ENCODE measurements at regions not wholly inside any gene's neighbourhood (a gene's known extent, or its start where the extent isn't known, plus 50 kb on each side); places are given as distances from the start of the nearest gene placed in this dataset.

DNA sequence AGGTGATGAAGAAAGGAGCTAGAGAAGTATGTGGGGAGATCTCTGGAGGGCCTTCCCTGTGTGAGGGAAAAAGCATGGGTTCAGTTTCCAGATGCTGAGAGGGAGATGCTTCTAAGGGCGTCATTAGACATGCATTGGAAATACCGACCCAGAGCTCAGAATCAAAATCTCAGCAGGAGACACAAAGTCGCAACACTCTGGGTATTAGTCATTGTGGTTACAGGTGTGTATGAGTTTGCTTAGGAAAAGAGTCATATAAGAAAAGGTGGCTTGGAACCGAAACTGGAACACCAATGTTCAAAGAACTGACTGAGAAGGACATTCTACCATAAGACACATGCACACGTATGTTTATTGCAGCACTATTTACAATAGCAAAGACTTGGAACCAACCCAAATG lies 477.1 kb downstream of the FBXO15 start:
- DNase-seq: no peak

DNA sequence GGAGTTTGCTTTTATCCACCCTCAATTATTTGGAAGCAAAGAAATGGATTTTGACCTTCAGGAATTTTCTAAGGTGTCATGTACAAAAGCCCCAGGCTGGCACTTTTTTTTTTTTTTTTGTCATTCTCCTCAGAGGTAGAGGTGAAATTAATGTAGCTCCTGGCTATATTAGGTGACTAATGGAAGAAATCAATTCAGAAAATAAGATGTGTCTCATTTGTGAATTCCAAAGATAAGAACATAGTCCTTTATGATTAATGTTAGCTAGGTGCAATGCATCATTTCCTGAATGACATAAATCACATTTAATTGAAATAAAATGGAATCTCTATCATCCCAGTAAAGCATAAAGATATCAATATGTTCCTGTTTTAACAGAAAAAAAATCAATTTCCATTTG lies 477.6 kb downstream of the FBXO15 start:
- no peak for DNase-seq

DNA sequence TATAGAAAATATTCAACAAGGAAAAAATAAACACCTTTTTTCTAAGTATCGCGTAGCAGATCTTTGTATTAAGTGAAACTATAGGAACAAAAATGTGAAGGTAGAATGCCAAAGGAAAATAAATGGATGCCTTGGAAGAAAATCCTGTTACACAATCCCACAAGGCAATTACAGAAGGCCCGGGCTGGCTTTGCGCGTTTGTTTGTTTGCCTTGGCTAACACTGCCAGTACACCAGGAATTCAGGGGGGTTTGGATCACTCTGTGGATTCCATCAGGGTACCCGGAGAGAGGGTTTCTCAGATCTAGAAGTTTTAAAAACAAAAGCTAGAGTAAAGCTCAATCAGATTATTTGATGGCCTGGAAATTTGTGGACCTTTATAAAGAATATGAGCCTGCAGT lies 478.3 kb downstream of the FBXO15 start:
- no peak for DNase-seq

DNA sequence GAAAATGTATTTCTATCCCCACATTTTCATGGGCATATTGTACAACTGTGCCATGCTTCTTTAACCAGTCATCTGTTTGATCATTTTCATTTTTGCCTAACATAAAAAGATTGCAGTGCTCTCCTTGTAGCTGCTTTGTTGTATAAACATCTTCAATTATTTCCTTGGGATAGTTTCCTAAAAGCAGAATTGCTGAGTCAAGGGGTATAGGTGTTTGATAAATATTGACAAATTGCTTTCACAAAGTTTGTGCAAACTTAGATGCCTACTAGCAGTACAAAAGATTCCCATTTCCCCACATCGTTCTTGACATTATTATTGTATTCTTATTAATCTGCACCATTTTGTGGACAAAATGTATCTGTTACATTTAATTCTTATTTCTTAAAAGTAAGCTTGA lies 479.6 kb downstream of the FBXO15 start:
- no peak for DNase-seq

DNA sequence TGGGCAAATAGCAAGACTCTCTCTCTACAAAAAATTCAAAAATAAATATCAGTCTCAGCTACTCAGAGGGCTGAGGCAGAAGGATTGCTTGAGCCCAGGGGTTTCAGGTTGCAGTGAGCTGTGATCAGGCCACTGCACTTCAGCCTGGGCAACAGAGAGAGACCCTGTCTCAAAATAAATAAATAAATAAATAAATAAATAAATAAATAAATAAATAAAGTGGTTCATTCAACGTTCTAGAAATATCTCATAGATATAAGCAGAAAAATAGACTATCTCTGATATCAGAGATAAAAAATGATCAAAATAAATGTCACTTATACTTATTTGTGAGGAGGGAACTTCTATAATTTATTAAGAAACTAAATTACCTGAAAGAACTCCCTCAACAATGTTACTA lies 480.9 kb downstream of the FBXO15 start:
- DNase-seq: no peak

DNA sequence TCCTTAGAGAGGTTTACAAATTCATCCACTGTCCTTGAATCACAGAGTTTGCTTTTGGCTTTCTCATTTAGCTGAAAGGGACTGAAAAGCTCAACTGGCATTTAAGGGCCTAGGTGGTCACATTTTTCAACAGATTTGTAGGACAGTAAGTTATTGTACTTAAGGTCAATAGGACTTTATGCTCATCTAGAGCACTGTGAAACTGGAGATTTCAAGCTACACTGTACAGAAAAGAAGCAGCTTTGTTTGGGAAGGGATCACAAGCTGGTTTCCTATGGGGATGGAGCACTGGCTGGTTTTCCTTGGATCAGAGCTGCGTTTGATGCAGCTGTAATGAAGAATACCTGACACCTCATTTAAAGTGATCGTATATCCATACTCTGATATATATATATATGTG lies 482.7 kb downstream of the FBXO15 start:
- no peak for DNase-seq

DNA sequence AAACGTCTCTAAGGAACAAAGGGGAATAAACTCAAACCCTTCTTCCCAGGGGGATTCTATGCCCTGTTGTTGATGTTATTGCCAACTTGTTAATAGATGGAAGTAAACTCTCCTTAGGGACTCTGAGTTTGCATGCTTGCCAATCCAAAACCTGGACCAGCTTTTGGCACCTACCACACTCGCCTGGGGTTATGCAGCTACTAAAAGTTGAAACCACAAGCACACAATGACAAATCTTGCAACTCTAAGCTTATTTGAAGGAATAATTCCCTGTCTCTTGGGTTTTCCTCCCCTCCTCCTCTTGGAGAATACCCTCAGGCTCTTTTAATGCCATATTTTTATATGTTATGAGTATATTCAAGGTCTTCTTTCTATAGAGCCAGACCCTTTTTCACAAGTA lies 484.1 kb downstream of the FBXO15 start:
- no peak for DNase-seq

DNA sequence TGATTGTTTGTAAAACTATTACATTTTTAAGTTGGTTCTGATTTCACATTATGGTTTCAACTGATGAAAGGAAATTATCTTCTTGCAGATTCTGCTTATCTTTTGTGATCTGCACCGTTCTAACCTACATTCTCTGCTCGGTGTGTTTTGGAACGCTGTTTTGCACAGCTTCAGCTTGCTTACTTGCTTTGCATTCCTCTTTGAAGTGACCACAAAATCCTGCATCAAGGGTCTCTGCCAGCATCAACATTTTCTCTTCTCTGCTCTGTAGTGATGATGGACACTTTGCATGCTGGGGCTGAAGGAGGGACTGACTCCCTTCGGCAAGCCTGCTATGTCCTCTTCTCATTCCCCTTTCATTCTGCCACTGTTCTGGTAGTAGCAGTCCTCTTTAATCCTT lies 485.2 kb downstream of the FBXO15 start:
- no peak for DNase-seq

DNA sequence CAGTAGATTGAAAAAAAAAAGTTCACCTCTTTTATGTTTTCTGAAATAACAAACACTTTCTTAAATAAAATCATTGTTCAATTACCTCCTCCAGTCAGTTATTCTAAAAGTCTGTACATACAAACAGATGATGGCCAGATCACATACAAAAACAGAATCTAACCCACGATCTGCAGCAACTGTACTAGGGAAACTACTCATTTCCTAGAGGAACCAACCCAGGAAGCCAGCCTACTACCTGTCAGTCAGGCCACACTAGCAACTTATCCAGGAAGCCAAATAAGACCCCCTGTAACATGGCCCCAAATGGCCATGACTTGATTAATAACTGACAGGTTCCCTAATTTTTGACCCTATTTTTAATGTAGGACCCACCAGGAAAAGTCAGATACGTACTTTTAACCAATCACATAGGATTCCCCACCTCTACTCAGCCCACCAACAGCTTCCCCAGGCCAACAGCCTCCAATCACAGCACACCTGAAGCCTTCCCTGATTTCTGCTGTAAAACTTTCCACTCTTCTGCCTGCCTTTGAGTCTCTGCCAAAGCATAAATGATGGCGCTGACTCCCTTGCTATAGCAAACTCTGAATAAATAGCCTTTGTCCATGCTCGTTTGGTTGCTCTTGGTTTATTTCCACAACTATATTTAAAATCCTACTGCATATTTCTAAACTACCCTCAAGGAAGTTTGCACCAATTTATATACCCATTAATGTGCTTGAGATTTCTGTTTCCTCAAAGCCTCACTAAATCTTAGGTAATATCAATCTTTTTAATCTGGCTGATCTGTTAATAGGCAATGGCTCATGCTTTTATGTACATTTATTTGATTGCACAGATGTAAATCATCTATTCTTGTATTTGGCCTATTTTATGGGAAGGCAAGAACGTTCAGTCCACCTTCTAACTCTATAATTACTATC lies 486.4 kb downstream of the FBXO15 start:
- no peak for DNase-seq

DNA sequence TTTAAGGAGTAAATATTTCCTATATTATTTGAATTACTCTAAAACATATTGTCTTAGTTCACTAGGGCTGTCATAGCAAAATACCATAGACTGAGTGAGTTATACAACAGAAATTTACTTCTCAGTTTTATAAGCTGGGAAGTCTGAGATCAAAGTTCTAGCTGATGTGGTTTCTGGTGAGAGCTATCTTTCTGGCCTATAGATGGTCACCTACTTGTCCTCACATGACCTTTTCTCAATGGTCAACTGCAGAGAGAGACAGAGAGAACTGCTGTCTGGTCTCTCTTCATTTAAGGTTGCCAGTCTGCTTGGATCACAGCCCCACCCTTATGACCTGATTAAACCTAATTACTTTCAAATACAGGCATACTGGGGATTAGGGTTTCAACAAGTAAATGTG lies 490.9 kb downstream of the FBXO15 start:
- no peak for DNase-seq

DNA sequence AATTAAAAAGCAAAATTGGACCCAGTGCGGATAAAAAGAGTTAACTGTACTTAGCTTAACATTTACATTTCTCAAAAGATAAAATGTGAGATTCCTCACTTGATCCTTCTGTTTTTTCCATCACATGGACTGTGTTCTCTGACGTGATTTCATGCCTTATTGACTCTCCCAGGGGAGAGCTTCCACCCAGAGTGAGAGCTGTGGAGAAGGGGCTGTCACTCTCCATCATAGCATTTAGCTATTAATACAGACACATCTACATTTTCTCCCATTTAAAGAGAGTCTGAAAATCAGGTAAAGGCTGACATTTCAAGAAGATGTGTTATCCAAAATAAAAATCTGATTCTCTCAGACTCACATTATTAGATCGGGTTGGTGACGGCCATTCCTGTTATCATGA lies 493.8 kb downstream of the FBXO15 start:
- no peak for DNase-seq

DNA sequence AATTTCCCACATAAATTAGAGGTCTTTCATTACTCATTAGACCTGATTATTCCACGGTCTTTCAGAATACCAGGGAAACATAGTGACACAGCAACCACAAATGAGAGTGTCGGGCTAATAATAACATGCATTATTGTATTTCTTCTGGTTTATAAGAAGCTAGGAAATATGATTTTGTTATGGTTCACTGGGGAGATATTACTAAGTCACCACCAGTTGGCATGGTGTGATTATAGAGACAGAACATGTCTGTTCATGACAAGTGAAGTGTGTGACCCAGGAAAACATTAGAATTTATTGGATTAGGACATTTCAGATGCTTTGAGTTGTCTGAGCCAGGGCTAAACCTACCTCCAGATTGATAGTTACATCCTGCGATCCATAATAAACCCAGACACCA lies 494.4 kb downstream of the FBXO15 start:
- no peak for DNase-seq

DNA sequence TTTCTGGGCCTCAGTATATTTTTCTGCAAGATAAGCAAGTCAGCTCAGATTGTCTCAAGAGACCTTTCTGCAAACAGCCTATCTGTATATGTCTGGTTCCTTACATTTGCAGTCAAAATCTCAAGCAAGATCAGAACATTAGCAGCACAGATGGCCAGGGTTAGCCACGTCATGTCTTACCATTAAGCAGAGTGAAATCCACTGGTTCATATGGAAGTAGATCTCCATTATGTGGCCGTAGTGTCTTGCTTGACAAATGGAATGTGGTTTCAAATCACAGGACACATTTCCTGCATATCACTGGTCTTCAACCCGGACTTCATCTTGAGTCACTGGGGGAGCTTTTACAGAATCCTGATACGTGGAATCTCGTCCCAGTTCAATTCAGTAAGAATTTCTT lies 500.2 kb downstream of the FBXO15 start:
- DNase-seq: no peak

DNA sequence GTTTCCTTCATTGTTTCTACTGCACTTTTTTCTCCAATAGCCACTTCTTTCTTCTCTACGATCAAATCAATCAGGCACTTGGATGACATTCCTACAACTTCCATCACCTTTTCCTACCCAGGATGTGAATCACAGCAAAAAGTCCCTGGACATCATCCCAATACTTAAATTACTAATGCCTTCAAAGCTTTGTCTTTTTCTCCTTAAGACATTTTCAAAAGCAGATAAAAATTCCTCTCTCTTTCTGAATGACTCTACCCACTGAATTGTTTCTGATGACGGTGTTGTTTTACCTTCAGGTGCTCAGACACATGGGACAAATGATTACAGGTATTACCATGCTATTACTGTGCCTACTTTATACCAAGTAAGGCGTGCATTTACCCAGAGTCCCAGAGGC lies 500.9 kb downstream of the FBXO15 start:
- DNase-seq: no peak

DNA sequence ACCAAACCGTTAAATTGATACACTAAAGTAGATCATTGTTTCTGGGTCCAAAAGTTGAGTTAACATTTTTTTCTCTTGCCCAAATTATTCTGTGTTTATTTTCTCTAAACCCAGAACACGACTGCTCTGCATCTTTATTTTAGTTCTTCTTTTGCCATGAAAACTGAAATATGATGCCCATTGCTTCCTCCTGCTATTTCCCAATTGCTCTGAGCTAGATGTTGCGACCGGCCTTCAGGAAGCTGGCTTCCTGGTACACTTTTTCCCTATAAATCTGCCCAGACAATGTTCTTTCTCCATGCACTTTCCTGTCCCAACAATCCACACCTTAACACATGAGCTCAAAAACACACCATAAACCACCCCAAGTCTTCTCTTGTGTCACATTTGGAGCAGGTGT lies 501.4 kb downstream of the FBXO15 start:
- no peak for DNase-seq

DNA sequence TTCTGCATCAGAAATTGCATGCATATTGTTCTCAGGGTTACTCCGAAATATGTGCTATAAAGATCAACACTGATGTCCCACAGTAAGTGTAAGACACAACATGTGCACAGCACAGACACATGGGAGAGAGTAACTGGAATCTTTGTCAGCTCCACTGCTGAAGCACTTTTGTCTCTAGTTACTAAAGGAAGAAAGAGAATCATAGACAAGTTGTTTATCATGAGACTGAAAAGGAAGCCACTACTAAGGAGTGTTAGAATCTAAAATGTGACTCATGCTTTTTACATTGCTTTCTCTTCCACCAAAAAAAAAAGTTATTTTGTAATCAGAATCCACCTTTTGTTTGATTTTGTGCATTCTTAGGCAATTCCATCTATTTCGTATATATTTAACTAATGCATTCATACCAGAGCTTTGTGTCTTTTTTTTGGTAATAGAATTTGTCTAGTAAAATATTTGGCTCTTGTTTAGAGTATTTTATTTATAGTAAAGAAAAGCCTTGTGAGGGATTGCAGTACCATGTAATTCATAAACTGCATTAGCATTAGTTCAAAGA lies 502.4 kb downstream of the FBXO15 start:
- no peak for DNase-seq

DNA sequence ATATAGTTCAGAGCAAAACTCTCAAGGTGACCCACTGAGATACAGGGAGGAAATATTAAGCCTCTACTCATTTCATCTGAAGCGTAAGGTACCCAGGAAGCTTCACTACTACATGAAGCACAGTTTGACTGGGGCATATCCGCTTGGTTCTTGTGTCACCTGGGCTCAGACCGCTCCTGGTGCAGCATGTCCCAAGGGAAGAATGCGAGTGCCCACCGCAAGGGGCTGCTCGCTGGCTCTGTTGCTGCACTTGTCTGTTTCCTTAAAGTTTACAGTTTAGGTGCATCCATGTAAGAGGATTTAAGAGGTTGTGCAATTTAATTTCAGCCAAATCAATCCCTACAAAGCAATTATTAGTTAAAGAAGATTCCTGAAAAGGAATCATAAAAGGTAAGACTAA lies 507.8 kb downstream of the FBXO15 start:
- no peak for DNase-seq

DNA sequence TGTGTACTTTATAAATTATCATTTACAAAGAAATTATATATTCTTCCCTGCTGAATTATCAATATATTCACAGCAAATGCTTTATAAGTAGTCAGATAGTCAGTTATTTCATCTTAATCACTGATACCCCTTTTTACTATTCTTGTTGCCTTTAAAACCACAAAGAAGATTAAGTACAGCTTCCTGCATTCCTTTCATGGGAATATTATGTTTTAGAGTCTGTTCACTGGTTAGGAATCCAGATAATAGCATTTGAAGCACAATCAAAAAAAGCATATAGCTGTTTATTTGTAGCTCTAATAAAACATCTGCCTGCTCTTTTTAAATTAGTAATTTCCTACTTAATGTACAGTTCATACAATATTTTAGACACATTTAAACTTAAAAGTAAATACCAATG lies 508.9 kb downstream of the FBXO15 start:
- DNase-seq: no peak

DNA sequence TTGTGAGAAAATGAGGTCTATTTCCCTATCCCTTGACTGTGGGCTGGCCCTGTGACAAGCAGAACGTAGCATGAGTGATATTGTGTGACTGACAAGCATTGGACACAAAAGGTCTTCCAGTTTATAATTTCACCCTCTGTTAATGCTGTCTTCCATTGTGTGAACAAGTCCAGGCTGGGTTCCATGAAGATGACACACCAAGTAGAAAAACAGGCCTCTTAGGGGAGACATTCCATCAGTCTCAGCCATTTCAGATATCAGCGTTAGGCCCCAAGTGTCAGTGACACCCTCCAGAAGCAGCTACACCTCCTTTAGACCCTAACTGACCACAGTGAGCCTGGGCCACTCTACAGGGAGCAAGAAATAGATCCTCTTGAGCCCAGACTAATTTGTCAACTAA lies 511.3 kb downstream of the FBXO15 start:
- DNase-seq: no peak

DNA sequence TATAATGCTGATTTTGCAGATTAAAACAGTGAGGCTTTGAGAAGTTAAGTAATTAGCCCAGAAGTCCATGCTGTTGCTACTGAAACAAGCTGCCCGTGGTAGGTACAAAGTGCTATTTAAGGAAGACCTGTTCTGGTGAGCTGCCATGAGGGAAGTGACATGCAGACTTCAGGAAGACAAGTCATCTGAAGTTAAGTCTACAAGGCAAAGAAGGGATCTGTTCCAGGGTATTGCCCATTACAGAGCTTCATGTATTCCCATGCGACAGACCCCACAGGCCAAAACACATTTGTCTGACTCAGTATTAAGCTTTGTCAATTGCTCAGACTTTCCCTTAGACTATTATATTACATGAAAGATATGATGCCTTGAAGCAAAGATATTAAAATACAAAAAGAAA lies 520.8 kb downstream of the FBXO15 start:
- no peak for DNase-seq

DNA sequence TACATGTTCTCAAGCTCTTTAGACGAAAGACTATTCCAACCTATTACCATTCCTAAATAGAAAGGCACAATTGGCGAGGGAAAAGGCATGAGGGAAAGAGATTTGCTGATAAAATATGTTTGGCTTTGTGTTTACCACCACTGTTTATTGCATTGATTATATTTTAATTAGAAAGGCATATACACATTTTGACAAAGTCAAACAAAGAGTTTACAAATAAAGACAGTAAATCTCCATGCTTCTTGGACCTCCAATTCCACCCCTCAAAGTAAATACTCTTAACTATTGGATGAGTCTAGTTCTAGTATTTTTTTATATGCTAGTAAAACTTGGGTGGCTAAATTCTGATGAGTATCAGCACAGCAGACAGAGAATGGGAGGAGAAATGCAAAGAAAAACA lies 521.4 kb downstream of the FBXO15 start:
- DNase-seq: no peak

DNA sequence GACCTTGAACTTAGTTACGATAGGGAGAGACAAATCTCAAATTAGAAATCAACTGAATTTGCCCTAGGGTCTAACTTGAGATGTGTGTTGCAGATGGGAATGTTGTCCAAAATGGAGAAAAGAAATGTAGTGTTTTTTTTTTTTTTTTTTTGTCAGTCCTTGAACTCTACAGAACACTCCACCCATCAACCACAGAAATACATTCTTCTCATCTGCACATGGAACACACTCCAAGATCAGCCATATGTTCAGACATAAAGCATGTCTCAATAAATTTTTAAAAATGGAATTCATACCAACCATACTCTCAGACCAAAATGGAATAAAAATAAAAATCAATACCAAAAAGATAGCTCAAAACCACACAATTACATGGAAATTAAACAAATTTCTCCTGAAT lies 526.5 kb downstream of the FBXO15 start:
- no peak for DNase-seq

DNA sequence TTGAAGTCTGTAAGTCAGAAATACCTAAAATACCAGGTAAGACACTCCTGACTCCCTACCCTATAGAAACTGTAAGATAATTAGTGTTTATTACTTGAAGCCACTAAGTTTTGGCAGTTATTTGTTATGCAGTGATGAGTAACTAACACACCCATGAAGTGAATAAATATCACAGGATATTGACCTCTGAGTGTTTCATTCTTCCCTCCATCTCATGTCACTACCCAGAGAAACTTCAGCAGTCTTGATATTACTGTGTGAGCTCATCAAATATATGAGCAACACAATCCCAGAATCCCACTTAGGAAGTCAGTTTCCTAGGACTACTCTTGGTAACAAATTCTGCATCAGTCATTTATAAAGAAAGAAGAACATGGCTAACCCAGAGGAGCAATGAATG lies 529.7 kb downstream of the FBXO15 start:
- no peak for DNase-seq

DNA sequence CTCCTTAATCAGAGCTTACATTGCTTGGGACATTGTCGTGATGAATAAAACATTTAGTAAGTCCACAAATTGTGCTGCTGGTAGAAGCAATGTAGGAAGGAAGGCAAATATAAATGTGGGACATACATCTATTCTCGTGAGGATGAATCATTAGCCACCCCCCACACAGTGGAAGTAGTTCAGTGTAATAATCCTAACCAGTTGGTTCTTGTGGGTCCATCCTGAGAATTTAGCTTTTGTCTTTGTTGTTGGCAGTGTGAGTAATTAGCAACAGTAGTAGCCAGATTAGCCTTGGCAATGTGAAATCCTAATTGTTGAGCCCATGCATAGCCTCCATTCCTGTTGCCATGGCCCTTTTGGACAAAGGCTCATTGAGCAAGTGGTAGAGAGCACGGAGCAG lies 532.1 kb downstream of the FBXO15 start:
- DNase-seq: no peak

DNA sequence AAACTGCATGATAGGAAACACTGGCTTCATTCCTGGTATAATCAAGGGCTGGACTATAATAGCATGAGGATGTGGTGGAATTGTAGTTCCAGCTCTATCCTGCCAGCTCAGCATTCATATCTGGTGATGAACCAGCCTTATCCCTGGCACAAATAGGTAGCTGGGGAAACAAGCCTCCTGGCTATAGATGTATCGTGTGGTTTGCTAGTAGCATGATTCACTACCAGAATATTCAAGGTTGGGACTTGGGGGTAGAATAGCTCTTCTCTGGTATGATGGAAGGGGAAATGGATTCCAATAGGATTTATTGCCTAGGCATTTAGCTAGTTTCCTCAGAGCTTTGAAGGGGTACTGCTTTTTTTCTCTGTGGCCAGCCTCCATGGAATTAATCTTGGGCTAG lies 532.8 kb downstream of the FBXO15 start:
- DNase-seq: no peak
